ENCODE measurements at regions not wholly inside any gene's neighbourhood (a gene's known extent, or its start where the extent isn't known, plus 50 kb on each side); places are given as distances from the start of the nearest gene placed in this dataset.

DNA sequence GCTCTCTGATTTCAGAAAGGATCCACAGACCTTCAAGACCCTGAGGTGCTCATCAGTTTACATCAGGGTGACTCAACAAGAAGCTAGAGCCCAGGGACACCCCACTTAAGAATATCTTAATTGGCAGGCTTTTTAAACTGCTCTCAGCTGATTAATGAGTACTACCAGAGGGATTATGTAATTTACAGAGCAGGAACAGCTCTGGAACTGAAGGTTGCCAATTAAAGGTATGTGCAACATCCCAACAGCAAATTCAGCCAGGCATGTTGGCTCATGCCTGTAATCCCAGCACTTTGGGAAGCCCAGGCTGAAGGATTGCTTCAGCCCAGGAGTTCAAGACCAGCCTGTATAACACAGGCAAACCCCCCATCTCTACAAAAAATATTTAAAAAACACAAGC, 295.7 kb downstream of the SETD4 start:
- DNase-seq (no peak), ATAC-seq (no peak)
- H3K4me1 Mint-ChIP-seq = no peaks in the 10 kb centered on the region
- Histone ChIP-seq H3K36me3 (ENCODE audit: control insufficient read depth, insufficient read depth, low read length) (no peaks in the 10 kb centered on the region), H3K4me3 (ENCODE audit: low read length) (no peak overlapping the region), H3K27me3 (ENCODE audit: control insufficient read depth, insufficient read depth, low read length) (no peaks in the 10 kb centered on the region), H3K4me1 (ENCODE audit: control insufficient read depth, insufficient read depth, low read length) (no peaks in the 10 kb centered on the region), H3K9me3 (ENCODE audit: control insufficient read depth, insufficient read depth, low read length) (no peaks in the 10 kb centered on the region), H3K27ac (ENCODE audit: low read length) (no peak overlapping the region)
- peaks cover 12 to 29% of the 10 kb centered on the region in 2 donors for H3K27me3 Mint-ChIP-seq (ENCODE audit: low read depth in 2 of 2)
- H3K4me3 Mint-ChIP-seq = no peak overlapping the region
- H3K36me3 Mint-ChIP-seq = no peaks in the 10 kb centered on the region
- TF ChIP-seq, protein P1, sequence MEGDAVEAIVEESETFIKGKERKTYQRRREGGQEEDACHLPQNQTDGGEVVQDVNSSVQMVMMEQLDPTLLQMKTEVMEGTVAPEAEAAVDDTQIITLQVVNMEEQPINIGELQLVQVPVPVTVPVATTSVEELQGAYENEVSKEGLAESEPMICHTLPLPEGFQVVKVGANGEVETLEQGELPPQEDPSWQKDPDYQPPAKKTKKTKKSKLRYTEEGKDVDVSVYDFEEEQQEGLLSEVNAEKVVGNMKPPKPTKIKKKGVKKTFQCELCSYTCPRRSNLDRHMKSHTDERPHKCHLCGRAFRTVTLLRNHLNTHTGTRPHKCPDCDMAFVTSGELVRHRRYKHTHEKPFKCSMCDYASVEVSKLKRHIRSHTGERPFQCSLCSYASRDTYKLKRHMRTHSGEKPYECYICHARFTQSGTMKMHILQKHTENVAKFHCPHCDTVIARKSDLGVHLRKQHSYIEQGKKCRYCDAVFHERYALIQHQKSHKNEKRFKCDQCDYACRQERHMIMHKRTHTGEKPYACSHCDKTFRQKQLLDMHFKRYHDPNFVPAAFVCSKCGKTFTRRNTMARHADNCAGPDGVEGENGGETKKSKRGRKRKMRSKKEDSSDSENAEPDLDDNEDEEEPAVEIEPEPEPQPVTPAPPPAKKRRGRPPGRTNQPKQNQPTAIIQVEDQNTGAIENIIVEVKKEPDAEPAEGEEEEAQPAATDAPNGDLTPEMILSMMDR (IDR thresholded peaks at IDR 0.05) = no peak
- intact Hi-C loops (cut with micrococcal nuclease) = no loop called here
- H3K27ac Mint-ChIP-seq = no peak overlapping the region
- no peaks in the 10 kb centered on the region for H3K9me3 Mint-ChIP-seq

DNA sequence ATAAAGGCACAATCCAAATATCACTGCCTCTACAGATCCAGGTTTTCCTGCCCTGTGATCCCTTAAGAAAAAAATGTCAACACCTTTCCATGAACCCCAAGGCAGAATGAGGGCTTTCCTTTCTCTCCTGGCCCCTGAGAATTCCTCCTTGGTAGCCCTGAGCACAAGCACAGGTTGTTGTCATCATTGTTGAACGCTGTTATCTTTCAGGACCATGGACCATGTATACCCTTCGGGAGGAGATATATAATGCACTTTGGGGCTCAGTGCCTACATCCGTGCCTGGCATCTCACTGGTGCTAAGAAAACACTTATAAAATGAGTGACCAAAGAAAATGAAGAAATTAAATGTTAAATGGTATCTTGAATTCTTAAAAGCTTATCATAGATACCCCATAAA, 296.2 kb downstream of the SETD4 start:
- no peaks in the 10 kb centered on the region for H3K4me1 ChIP-seq (ENCODE audit: control insufficient read depth, insufficient read depth, low read length)
- no peak overlapping the region for H3K27ac Mint-ChIP-seq
- peaks cover 16 to 29% of the 10 kb centered on the region in 2 donors for H3K27me3 Mint-ChIP-seq (ENCODE audit: low read depth in 2 of 2)
- intact Hi-C loops (cut with micrococcal nuclease) = no loop called here
- no peak overlapping the region for H3K27ac ChIP-seq (ENCODE audit: low read length)
- no peaks in the 10 kb centered on the region for H3K36me3 Mint-ChIP-seq
- H3K4me1 Mint-ChIP-seq = no peaks in the 10 kb centered on the region
- TF ChIP-seq, protein P1 (IDR thresholded peaks at IDR 0.05) = no peak
- H3K9me3 ChIP-seq (ENCODE audit: control insufficient read depth, insufficient read depth, low read length) = no peaks in the 10 kb centered on the region
- no peaks in the 10 kb centered on the region for H3K9me3 Mint-ChIP-seq
- ATAC-seq (no peak), DNase-seq (no peak)
- H3K4me3 Mint-ChIP-seq = no peak overlapping the region
- WGBS (ENCODE audit: insufficient coverage) = 95% methylated on average over 3 of the region's 3 CpGs
- no peaks in the 10 kb centered on the region for H3K36me3 ChIP-seq (ENCODE audit: control insufficient read depth, insufficient read depth, low read length)
- no peak overlapping the region for H3K4me3 ChIP-seq (ENCODE audit: low read length)
- no peaks in the 10 kb centered on the region for H3K27me3 ChIP-seq (ENCODE audit: control insufficient read depth, insufficient read depth, low read length)

DNA sequence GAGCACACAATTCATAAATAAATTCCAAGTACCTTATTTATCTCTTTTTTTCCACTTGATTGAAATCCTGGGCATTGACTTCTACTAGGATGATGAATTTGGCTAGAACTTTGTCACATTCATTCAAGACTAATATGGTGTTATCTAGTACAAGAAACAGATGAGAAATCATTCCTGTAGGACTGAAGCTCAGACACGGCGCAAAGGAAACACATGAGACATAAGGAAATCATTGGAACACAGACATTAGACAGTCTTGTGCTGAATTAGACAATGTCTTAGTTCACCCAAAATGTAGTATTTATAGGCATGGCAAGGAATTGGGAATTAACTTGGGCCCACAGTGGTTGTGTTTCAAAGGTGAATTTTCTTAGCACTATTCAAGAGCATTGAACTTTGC, 305.7 kb downstream of the SETD4 start:
- Histone ChIP-seq H3K9me3 (ENCODE audit: control insufficient read depth, insufficient read depth, low read length) (no peaks in the 10 kb centered on the region), H3K36me3 (ENCODE audit: control insufficient read depth, insufficient read depth, low read length) (no peaks in the 10 kb centered on the region), H3K27me3 (ENCODE audit: control insufficient read depth, insufficient read depth, low read length) (peaks cover 4% of the 10 kb centered on the region), H3K4me1 (ENCODE audit: control insufficient read depth, insufficient read depth, low read length) (no peaks in the 10 kb centered on the region), H3K27ac (ENCODE audit: low read length) (no peak overlapping the region), H3K4me3 (ENCODE audit: low read length) (no peak overlapping the region)
- Mint-ChIP-seq H3K4me1 (no peaks in the 10 kb centered on the region), H3K36me3 (no peaks in the 10 kb centered on the region), H3K4me3 (no peak overlapping the region), H3K9me3 (no peaks in the 10 kb centered on the region), H3K27me3 (ENCODE audit: low read depth in 2 of 2) (peaks cover 39 to 60% of the 10 kb centered on the region in 2 donors), H3K27ac (no peak overlapping the region)
- intact Hi-C loops (cut with micrococcal nuclease) = no loop called here
- ATAC-seq (no peak), DNase-seq (no peak)
- WGBS (ENCODE audit: insufficient coverage) = 95% methylated on average over 2 of the region's 2 CpGs
- TF ChIP-seq, protein P1 (IDR thresholded peaks at IDR 0.05) = no peak

- Mint-ChIP-seq H3K4me3 (no peak overlapping the region), H3K4me1 (no peaks in the 10 kb centered on the region), H3K36me3 (no peaks in the 10 kb centered on the region), H3K27ac (no peak overlapping the region), H3K27me3 (ENCODE audit: low read depth in 2 of 2) (peaks cover 33 to 68% of the 10 kb centered on the region in 2 donors), H3K9me3 (no peaks in the 10 kb centered on the region)
- intact Hi-C loops (cut with micrococcal nuclease) = no loop called here
- Histone ChIP-seq H3K4me1 (ENCODE audit: control insufficient read depth, insufficient read depth, low read length) (no peaks in the 10 kb centered on the region), H3K4me3 (ENCODE audit: low read length) (no peak overlapping the region), H3K27ac (ENCODE audit: low read length) (no peak overlapping the region), H3K36me3 (ENCODE audit: control insufficient read depth, insufficient read depth, low read length) (no peaks in the 10 kb centered on the region), H3K9me3 (ENCODE audit: control insufficient read depth, insufficient read depth, low read length) (no peaks in the 10 kb centered on the region), H3K27me3 (ENCODE audit: control insufficient read depth, insufficient read depth, low read length) (peaks cover 4% of the 10 kb centered on the region)
- WGBS (ENCODE audit: insufficient coverage) = 91% methylated on average over 2 of the region's 2 CpGs
- TF ChIP-seq, protein P1 (IDR thresholded peaks at IDR 0.05) = no peak
- DNase-seq (no peak), ATAC-seq (no peak)
These were observed 307.0 kb downstream of the SETD4 start for GRCh38 chr21:35753308-35753707.

Measured in natural killer cell (primary cell).